BJ (cell line): ENCODE measurements at regions not wholly inside any gene's neighbourhood (a gene's known extent, or its start where the extent isn't known, plus 50 kb on each side); places are given as distances from the start of the nearest gene placed in this dataset.

Experiments
- CTCF ChIA-PET: fragments of 350-600 bp; formaldehyde crosslinking; extraction: SDS; loops from one replicate; lab custom pipeline; 2021; ENCODE audit warnings: antibody characterized with exemption, inconsistent platforms; lab: Yijun Ruan, JAX
- POLR2A ChIA-PET: fragments of 300-600 bp; sonication (Branson Sonifier 250); formaldehyde crosslinking; extraction: SDS; loops from one replicate; lab custom pipeline; 2021; ENCODE audit warnings: antibody characterized with exemption; lab: Charles Lee
- DNase-seq: peaks from one replicate; pipeline ENCODE4 v3.0.0-alpha.2; 2011; ENCODE audit warnings: low read depth
- H3K27me3 ChIP-seq: 2 replicates; pipeline ENCODE4 v1.6.0; 2011; ENCODE audit warnings: low read length; ENCODE audit not compliant: control insufficient read depth, insufficient read depth
- H3K36me3 ChIP-seq: 2 replicates; pipeline ENCODE4 v1.5.1; 2011; ENCODE audit warnings: low read length; ENCODE audit not compliant: control insufficient read depth, insufficient read depth
- H3K4me3 ChIP-seq: 2 replicates; pipeline ENCODE4 v1.5.1; 2011; ENCODE audit warnings: low read depth, mild to moderate bottlenecking, control low read depth, low read length
- TF ChIP-seq, protein P1 (sequence below): IDR thresholded peaks from 2 replicates; pipeline ENCODE4 v1.5.1; 2011; ENCODE audit warnings: low read depth, mild to moderate bottlenecking, control low read depth, inconsistent platforms, low read length, moderate library complexity; ENCODE audit not compliant: insufficient read depth

DNA sequence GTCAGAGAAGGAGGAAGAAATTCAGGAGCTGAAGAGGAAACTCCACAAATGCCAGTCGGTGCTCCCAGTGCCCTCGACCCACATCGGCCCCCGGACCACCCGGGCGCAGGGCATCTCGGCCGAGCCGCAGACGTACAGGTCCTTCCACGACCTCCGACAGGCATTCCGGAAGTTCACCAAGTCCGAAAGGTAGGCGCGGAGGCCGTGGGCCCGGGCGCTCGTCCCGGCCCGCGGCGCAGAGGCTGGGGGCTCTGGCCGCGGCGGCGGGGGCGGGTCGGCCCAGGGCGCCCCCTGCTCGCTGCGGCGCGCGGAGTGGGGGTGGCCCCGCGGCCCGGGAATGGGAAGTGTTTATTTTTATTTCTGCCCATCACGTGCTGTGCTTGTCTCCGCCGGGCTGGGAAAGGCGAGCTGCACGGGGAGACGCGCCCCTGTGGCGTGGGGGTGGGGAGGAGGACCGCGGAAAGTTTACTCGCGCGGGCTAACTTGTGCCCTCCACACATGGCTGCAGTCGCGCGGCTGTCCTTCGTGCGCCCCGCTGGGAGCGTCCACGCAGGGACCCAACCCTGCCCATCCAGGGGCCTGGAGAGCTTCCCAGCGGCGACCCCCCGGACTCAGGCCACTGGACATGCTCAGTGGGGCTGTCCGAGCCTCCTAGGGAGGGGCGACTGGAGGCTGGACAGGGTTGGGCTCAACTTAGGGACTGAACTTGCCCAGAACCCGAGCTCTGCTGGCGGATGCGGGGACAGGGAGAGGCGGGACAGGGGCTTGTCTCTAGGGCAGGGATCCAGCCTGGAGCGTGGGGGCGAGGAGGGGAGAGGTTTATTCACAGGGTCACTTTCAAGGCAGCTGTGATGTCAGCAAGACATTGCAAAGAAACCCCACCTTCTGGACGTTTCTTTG lies 82.6 kb upstream of the PRKG1 start:
- POLR2A ChIA-PET: no interaction called here
- TF ChIP-seq, protein P1, sequence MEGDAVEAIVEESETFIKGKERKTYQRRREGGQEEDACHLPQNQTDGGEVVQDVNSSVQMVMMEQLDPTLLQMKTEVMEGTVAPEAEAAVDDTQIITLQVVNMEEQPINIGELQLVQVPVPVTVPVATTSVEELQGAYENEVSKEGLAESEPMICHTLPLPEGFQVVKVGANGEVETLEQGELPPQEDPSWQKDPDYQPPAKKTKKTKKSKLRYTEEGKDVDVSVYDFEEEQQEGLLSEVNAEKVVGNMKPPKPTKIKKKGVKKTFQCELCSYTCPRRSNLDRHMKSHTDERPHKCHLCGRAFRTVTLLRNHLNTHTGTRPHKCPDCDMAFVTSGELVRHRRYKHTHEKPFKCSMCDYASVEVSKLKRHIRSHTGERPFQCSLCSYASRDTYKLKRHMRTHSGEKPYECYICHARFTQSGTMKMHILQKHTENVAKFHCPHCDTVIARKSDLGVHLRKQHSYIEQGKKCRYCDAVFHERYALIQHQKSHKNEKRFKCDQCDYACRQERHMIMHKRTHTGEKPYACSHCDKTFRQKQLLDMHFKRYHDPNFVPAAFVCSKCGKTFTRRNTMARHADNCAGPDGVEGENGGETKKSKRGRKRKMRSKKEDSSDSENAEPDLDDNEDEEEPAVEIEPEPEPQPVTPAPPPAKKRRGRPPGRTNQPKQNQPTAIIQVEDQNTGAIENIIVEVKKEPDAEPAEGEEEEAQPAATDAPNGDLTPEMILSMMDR: no peak
- H3K4me3 ChIP-seq: peak overlapping the region; percentile 53
- DNase-seq: no peak
- no peaks in the 10 kb centered on the region for H3K36me3 ChIP-seq
- CTCF ChIA-PET: interaction anchor here (0.7 to 1.6 kb wide), 5 partner anchors 9 to 1748 kb away, joined by 3 to 9 read pairs (median 4); no protein-coding TSS in a partner anchor
- H3K27me3 ChIP-seq: no peaks in the 10 kb centered on the region

DNA sequence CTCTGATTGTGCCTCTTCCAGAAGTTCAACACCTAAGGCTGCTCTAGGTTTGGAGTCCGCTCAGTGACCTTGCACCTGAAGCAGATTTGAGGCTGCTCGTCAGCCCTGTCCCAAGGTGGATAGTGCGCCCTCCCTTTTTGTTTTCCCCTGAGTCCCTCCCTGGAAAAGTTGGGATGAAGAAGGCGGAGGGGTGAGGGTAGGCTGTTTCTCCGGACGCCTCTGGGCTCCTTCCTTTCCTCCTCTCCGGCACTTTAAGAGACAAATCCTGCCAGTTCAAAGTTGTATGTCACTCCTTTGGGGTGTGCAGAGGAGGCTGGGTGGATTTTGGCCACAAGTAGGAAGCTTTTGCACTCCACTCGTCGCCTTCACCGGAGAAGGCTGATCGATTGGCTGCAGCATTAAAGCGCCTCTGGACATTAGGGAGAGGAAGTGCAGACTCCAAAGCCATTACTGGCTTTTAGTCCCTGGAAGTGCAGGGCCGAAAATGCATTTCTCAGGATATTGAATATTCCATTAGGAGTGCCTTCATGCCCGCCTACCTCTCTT lies 81.9 kb upstream of the PRKG1 start:
- Histone ChIP-seq H3K36me3 (no peaks in the 10 kb centered on the region), H3K4me3 (peak overlapping the region; percentile 53), H3K27me3 (no peaks in the 10 kb centered on the region)
- DNase-seq: no peak
- TF ChIP-seq, protein P1: no peak
- CTCF ChIA-PET: interaction anchor here (0.9 to 1.6 kb wide), 4 partner anchors 8 to 1748 kb away, joined by 4 to 9 read pairs (median 4); no protein-coding TSS in a partner anchor
- POLR2A ChIA-PET: no interaction called here

DNA sequence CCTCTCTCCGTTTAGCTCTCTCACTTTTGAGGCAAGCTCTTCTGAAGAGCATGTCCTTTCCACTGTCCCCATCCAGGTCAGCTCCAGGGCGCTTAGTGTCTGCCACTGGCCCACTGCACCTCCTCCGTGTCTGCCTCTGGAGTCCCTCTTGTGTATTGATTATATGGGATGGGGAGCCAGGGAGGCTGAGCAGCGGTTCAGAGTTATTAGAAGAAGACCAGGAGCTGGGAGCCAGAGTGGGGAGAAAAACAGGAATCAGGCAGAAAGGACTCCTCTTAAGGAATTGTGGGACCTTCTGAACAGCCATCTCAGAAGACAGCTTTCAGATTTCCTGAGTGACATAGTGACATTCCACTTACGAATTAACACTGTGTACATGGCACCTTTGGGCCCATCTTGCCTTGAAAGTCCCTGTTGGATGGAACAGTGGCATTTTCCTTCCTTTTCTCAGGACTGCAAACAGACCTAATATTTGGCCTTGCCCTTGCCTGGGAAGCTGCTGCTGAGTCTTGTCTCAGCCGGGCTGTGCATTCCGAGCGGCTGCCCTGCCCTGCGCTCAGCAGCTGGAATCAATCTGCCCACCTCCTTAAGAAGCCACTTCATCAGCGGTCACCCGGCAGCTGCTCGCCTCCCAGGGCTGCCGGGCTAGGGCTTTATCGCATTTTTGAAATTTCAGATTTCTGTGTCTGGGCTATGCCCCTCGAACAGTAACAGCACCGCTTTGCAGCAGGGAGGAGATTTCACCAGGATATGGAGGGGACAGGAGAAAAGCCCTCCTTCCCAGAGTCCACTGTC lies 81.1 kb upstream of the PRKG1 start:
- POLR2A ChIA-PET: no interaction called here
- TF ChIP-seq, protein P1: no peak

DNA sequence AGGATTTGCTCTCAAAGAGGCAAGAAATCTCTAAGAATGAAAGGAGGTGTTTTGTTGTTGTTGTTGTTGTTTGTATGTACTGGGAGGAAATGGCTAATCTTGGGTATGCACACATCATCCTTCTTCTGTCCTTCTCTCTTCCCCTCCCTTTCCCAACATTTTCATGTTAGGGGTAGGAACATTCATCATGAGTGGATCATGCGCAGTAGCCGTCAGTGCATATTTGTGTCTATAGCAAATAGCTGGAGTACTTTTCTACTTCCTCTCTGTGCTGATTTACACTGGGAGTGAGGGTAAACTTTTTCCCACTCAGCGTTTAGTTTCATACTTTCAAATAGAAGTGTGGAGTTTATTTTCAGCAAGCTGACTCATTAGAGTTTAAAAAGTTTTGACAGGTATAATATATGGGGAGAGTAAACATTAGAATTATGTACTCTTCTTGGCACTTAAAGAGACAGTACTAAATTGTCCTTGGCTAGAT lies 80.5 kb upstream of the PRKG1 start:
- H3K36me3 ChIP-seq: no peaks in the 10 kb centered on the region
- DNase-seq: peak; percentile 67
- ChIA-PET POLR2A (interaction anchor here (0.6 to 1.0 kb wide), 2 partner anchors 1320 to 1731 kb away, joined by 8 to 11 read pairs; partner anchors contain the start of gene DKK1), CTCF (interaction anchor here (0.7 to 1.2 kb wide), 3 partner anchors 8 to 36 kb away, joined by 3 read pairs; no protein-coding TSS in a partner anchor)
- no peaks in the 10 kb centered on the region for H3K27me3 ChIP-seq
- TF ChIP-seq, protein P1: no peak
- H3K4me3 ChIP-seq: peak overlapping the region; percentile 37

More for the DNA sequence above, 81.1 kb upstream of the PRKG1 start:
- CTCF ChIA-PET: interaction anchor here (0.7 to 1.2 kb wide), 3 partner anchors 9 to 36 kb away, joined by 3 read pairs; no protein-coding TSS in a partner anchor
- DNase-seq: peak; percentile 76
- Histone ChIP-seq H3K27me3 (no peaks in the 10 kb centered on the region), H3K36me3 (no peaks in the 10 kb centered on the region), H3K4me3 (peak overlapping the region; percentile 37)
